ENCODE measurements at regions not wholly inside any gene's neighbourhood (a gene's known extent, or its start where the extent isn't known, plus 50 kb on each side); places are given as distances from the start of the nearest gene placed in this dataset.

- no peak for TF ChIP-seq TAF1 (IDR thresholded peaks at IDR 0.05; ENCODE audit: borderline replicate concordance, insufficient read depth, low read length)
- TF ChIP-seq SIN3A (IDR thresholded peaks at IDR 0.05; ENCODE audit: borderline replicate concordance, insufficient read depth, low read length): no peak
- TF ChIP-seq REST (IDR thresholded peaks at IDR 0.05; ENCODE audit: insufficient read depth in 1 of 2, low read depth in 2 of 2, low read length in 2 of 2): no peak
Observed at GRCh38 chr22:26830837-26831236, 173.4 kb downstream of the MIAT start.

GRCh38 chr22:26835023-26835422 lies 177.6 kb downstream of the MIAT start:
- TF ChIP-seq REST (IDR thresholded peaks at IDR 0.05; ENCODE audit: insufficient read depth in 1 of 2, low read depth in 2 of 2, low read length in 2 of 2) (no peak), TAF1 (IDR thresholded peaks at IDR 0.05; ENCODE audit: borderline replicate concordance, insufficient read depth, low read length) (no peak), POLR2AphosphoS5 (IDR thresholded peaks at IDR 0.05; ENCODE audit: low read depth, low read length) (no peak), FOXP2 (optimal IDR thresholded peaks at IDR 0.05; ENCODE audit: borderline replicate concordance, extremely low read depth, extremely low read length, insufficient read depth) (no peak), SIN3A (IDR thresholded peaks at IDR 0.05; ENCODE audit: borderline replicate concordance, insufficient read depth, low read length) (no peak)

GRCh38 chr22:26835929-26836528 lies 178.6 kb downstream of the MIAT start:
- no peak for TF ChIP-seq SIN3A (IDR thresholded peaks at IDR 0.05; ENCODE audit: borderline replicate concordance, insufficient read depth, low read length)
- TF ChIP-seq FOXP2 (optimal IDR thresholded peaks at IDR 0.05; ENCODE audit: borderline replicate concordance, extremely low read depth, extremely low read length, insufficient read depth): no peak
- TF ChIP-seq TAF1 (IDR thresholded peaks at IDR 0.05; ENCODE audit: borderline replicate concordance, insufficient read depth, low read length): no peak
- no peak for TF ChIP-seq REST (IDR thresholded peaks at IDR 0.05; ENCODE audit: insufficient read depth in 1 of 2, low read depth in 2 of 2, low read length in 2 of 2)
- no peak for TF ChIP-seq POLR2AphosphoS5 (IDR thresholded peaks at IDR 0.05; ENCODE audit: low read depth, low read length)

GRCh38 chr22:26837784-26838470 lies 180.5 kb downstream of the MIAT start:
- no peak for TF ChIP-seq TAF1 (IDR thresholded peaks at IDR 0.05; ENCODE audit: borderline replicate concordance, insufficient read depth, low read length)
- TF ChIP-seq REST (IDR thresholded peaks at IDR 0.05; ENCODE audit: insufficient read depth in 1 of 2, low read depth in 2 of 2, low read length in 2 of 2): no peak

- TF ChIP-seq FOXP2 (optimal IDR thresholded peaks at IDR 0.05; ENCODE audit: borderline replicate concordance, extremely low read depth, extremely low read length, insufficient read depth) (no peak), REST (IDR thresholded peaks at IDR 0.05; ENCODE audit: insufficient read depth in 1 of 2, low read depth in 2 of 2, low read length in 2 of 2) (no peak)
Observed at GRCh38 chr22:26838471-26838825, 181.1 kb downstream of the MIAT start.

Measured in PFSK-1 (cell line).